HEK293 (cell line): ENCODE measurements at regions not wholly inside any gene's neighbourhood (a gene's known extent, or its start where the extent isn't known, plus 50 kb on each side); places are given as distances from the start of the nearest gene placed in this dataset.
"Not testable (repeated sequence)": the region's sequence is repeated elsewhere in the genome, so short reads cannot be mapped to it uniquely, and the experiment has no call there.

Experiments
- YY1 ChIP-seq: fragments of 450-650 bp; formaldehyde crosslinking; IDR thresholded peaks from 2 replicates; pipeline ENCODE4 v1.5.1; 2018; ENCODE audit warnings: missing biosample characterization, missing genetic modification characterization
- ZNF121 ChIP-seq: fragments of 450-650 bp; formaldehyde crosslinking; IDR thresholded peaks from 2 replicates; pipeline ENCODE4 v1.5.1; 2016; ENCODE audit warnings: missing biosample characterization, missing genetic modification characterization
- ZNF157 ChIP-seq: fragments of 450-650 bp; formaldehyde crosslinking; IDR thresholded peaks from 2 replicates; pipeline ENCODE4 v1.5.1; 2016; ENCODE audit warnings: missing biosample characterization, missing genetic modification characterization
- ZNF629 ChIP-seq: fragments of 450-650 bp; formaldehyde crosslinking; IDR thresholded peaks from 2 replicates; pipeline ENCODE4 v1.5.1; 2017; ENCODE audit warnings: missing biosample characterization, missing genetic modification characterization
- TF ChIP-seq, protein P1 (sequence below): fragments of 450-650 bp; formaldehyde crosslinking; IDR thresholded peaks from 2 replicates; pipeline ENCODE4 v1.5.1; 2016; ENCODE audit warnings: missing biosample characterization, missing genetic modification characterization
- TF ChIP-seq, protein P2 (sequence below): fragments of 450-650 bp; formaldehyde crosslinking; IDR thresholded peaks from 2 replicates; pipeline ENCODE4 v1.5.0; 2017; ENCODE audit warnings: missing biosample characterization, missing genetic modification characterization, borderline replicate concordance

- TF ChIP-seq, protein P1, sequence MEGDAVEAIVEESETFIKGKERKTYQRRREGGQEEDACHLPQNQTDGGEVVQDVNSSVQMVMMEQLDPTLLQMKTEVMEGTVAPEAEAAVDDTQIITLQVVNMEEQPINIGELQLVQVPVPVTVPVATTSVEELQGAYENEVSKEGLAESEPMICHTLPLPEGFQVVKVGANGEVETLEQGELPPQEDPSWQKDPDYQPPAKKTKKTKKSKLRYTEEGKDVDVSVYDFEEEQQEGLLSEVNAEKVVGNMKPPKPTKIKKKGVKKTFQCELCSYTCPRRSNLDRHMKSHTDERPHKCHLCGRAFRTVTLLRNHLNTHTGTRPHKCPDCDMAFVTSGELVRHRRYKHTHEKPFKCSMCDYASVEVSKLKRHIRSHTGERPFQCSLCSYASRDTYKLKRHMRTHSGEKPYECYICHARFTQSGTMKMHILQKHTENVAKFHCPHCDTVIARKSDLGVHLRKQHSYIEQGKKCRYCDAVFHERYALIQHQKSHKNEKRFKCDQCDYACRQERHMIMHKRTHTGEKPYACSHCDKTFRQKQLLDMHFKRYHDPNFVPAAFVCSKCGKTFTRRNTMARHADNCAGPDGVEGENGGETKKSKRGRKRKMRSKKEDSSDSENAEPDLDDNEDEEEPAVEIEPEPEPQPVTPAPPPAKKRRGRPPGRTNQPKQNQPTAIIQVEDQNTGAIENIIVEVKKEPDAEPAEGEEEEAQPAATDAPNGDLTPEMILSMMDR: not testable (repeated sequence)
- not testable (repeated sequence) for TF ChIP-seq ZNF629 (tag by site-specific recombination); ZNF121 (tag by site-specific recombination); YY1 (tag by site-specific recombination); ZNF157
- TF ChIP-seq, protein P2, sequence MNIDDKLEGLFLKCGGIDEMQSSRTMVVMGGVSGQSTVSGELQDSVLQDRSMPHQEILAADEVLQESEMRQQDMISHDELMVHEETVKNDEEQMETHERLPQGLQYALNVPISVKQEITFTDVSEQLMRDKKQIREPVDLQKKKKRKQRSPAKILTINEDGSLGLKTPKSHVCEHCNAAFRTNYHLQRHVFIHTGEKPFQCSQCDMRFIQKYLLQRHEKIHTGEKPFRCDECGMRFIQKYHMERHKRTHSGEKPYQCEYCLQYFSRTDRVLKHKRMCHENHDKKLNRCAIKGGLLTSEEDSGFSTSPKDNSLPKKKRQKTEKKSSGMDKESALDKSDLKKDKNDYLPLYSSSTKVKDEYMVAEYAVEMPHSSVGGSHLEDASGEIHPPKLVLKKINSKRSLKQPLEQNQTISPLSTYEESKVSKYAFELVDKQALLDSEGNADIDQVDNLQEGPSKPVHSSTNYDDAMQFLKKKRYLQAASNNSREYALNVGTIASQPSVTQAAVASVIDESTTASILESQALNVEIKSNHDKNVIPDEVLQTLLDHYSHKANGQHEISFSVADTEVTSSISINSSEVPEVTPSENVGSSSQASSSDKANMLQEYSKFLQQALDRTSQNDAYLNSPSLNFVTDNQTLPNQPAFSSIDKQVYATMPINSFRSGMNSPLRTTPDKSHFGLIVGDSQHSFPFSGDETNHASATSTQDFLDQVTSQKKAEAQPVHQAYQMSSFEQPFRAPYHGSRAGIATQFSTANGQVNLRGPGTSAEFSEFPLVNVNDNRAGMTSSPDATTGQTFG (tag by site-specific recombination): not testable (repeated sequence)
Measured at GRCh38 chr1:121019715-121020349, 130.3 kb downstream of the PPIAL4A start.
